DMS153 treated with DMSO at 0.1 percent for 48 hours (cell line): ENCODE measurements at regions not wholly inside any gene's neighbourhood (a gene's known extent, or its start where the extent isn't known, plus 50 kb on each side); places are given as distances from the start of the nearest gene placed in this dataset.
"Not testable (repeated sequence)": the region's sequence is repeated elsewhere in the genome, so short reads cannot be mapped to it uniquely, and the experiment has no call there.

Experiments used
- DNase-seq: peaks from one replicate; lab custom pipeline; 2025; ENCODE audit not compliant: unreplicated experiment; lab: John Stamatoyannopoulos, UW

- DNase-seq = no peak
Measured at GRCh38 chr2:13950761-13951160, 681.8 kb upstream of the LRATD1 start.

DNA sequence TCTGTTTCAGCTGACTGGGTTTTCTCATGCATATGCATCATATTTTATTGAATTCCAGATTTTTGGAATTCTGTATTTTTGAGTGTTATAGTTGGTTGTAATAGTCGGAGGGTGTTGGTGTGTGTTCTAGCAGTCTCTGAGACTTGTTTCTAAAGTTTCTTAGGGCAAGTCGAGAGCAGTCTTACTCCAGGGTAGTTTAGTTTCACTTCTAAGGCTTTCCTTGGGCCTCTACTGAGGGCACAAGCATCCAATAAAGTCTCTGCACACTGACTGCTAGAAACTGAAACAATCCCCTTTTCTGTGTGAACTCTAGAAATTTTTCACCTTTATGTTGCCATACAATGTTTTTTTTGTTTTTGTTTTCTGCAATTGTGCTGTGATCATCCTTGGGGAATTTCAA, 663.7 kb upstream of the LRATD1 start:
- DNase-seq = no peak

GRCh38 chr2:13986119-13986720, 646.3 kb upstream of the LRATD1 start:
- DNase-seq = no peak

DNA sequence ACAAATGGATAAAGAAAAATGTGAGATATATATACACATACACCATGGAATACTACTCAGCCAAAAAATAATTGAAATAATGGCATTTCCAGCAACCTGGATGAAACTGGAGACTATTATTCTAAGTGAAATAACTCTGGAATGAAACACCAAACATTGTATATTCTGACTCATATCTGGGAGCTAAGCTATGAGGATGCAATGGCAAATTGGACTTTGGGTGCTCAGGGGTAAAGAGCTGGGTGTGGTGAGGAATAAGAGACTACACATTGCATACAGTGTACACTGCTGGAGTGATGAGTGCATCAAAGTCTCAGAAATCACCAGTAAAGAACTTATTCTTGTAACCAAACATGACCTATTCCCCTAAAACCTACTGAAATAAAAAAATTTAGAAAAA, 636.0 kb upstream of the LRATD1 start:
- no peak for DNase-seq

GRCh38 chr2:14011190-14011589, 621.3 kb upstream of the LRATD1 start:
- DNase-seq = peak; percentile 71

GRCh38 chr2:14015113-14015630, 617.3 kb upstream of the LRATD1 start:
- no peak for DNase-seq

DNA sequence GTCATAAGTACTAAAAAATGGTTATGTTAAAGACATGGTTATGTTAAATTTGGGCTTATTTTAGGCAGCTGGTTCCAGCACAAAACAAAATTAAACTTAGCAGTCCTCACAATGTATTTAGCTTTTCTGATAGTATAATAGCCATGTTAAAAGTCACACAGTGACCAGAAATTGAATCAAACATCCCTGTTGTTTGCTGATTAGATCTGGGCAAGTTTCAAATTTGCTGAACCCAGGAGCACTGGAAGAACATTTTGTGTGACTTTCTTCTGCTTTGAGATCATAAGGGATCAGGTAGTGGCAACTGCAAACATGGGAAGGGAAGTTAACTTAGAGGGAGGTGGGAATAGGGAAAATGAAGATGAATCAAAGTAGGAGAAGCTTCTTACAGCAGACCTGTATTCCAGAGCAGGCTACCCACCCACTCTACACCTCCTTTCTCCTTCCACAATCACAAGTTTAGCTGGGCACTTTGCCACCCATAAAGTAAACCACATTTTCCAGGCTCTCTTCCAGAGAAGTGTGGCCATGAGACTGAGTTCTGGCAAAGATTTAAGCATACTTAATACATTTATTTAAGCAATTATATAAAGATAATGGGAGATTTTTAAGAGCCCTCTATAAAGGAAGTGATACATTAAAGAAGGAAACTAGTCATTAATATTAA, 616.1 kb upstream of the LRATD1 start:
- DNase-seq = peak; percentile 29

DNA sequence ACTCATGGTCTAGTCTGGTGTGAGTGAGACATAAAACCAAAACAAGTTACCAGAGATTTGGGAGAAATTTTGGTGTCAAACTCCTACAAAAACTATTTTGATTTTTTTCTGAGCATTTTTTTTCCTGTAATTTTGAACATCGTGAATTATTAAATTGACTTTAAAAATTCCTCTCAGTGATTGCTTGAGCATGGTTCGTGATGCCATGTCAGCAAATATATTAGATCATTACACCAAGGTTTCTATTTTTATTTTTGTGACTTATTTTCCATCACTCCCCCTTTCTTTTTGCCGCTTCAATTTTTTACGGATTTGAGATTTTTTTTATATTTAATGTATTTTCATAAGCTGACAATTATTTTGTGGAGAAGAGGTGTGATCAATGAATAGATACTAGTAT, 613.9 kb upstream of the LRATD1 start:
- DNase-seq = no peak

- DNase-seq = no peak
Measured at GRCh38 chr2:14023558-14023957, 609.0 kb upstream of the LRATD1 start.

GRCh38 chr2:14039134-14039533, 593.4 kb upstream of the LRATD1 start:
- DNase-seq = no peak

DNA sequence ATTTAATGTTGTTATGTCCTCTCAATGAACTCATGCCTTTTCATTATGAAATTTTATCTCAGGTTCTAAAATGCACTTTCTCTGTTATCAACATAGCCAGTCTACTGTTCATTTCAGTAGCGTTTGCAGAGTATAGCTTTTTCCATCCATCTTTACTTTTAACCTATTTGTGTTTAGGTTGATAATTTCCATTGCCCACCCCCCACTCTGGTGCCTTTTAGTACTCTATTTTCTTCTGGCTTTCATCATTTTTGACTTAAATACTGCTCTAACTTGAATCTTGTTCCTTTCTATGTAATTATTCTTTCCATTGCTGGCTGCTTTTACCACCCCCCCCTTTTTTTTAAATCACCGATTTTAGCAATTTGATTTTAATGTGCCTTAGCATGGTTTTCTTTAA, 585.0 kb upstream of the LRATD1 start:
- no peak for DNase-seq

DNA sequence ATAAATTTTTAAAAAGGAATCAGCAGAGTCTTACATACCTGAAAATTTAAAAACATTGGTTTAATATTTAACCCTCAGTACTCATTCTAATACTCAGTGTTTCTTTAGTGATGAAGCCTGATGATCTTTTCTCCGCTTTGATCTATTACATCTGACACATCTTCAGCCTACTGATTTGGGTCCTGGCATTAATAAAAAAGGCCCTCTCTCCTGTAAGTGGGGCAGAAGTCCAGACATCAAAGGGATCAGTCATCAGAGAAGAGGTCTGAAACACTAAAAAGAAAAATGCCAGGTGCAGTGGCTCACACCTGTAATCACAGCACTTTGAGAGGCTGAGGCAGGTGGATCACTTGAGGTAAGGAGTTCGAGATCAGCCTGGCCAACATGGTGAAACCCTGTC, 581.1 kb upstream of the LRATD1 start:
- no peak for DNase-seq

DNA sequence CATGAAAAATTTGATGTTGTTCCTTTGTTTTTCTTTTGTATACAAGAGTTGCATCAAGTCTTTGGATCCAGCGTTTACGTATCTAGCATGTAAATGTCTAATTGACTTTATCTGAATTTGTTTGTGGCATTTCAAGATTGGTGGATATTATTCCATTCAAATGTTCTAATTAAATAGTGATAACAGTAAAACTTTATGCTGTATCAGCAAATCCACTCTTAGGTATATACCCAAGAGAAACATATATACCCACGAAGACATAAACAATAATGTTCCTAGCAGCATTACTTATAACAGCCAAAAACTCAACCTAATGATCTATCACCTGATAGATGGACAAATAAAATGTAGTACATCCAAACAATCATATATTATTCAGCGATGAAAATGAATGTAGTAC, 579.4 kb upstream of the LRATD1 start:
- DNase-seq = no peak

DNA sequence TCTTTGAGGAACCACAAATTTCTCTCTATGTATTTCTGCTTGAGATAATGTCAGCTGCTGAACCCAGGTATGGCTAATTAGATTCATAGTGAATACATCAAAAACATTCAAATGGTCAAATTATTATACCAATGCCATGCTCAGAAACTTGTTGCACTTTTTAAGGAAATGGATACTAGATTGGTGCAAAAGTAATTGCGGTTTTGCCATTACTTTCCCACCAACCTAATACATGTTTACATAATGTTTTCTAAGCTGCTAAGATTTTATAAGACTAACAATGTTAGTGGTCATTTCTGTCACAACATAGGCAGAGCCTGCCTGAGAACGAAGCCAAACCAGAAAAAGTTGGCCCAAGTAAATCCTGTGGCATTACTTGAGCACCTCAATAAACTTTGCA, 568.2 kb upstream of the LRATD1 start:
- no peak for DNase-seq

- no peak for DNase-seq
Measured at GRCh38 chr2:14072338-14072737, 560.2 kb upstream of the LRATD1 start.

- DNase-seq = no peak
Measured at GRCh38 chr2:14074691-14075090, 557.8 kb upstream of the LRATD1 start.

DNA sequence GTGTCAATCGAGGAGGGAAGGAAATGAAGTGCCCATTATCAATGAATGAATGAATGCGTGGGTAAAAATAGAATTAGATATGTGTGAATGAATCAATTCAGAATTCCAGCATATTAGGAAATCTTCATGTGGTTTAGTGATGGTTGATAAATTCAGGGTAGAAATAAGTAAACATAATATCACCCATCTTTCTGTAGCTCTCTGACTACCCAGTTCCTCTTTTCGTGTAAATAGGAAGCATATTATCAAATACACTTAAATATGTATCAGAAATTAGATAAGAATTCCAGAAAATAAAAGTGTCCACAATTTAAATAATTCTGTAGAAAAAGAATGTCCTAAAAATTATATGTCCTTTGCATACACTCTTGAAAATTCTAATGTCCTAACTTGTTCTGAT, 552.9 kb upstream of the LRATD1 start:
- DNase-seq = no peak

GRCh38 chr2:14081521-14081920, 551.0 kb upstream of the LRATD1 start:
- no peak for DNase-seq

DNA sequence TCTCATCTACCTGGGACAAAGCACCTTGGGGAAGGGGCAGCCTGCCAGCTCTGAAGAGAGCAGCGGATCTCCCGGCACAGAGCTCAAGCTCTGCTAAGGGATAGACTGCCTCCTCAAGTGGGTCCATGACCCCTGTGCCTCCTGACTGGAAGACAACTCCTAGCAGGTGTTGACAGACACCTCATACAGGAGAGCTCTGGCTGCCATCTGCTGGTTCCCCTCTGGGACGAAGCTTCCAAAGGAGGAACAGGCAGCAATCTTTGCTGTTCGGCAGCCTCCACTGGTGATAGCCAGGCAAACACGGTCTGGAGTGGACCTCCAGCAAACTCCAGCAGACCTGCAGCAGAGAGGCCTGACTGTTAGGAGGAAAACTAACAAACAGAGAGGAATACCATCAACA, 549.9 kb upstream of the LRATD1 start:
- no peak for DNase-seq

GRCh38 chr2:14094592-14094991, 537.9 kb upstream of the LRATD1 start:
- DNase-seq = peak; percentile 45

GRCh38 chr2:14099101-14099500, 533.4 kb upstream of the LRATD1 start:
- DNase-seq = not testable (repeated sequence)

DNA sequence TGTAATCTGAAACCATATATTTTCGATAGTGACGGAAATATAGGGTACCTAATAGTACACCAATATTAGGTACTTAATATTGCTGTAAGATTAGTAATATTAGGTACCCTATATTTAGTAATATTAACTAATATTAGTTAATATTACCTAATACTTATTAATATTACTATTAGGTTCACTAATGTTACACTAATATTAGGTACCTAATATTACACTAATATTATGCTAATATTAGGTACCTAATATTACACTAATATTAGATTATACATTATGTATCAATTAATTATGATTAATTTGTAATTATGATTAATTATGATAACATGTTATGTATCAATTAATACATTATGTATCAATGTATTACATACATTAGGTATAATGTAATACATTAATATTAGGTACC, 518.2 kb upstream of the LRATD1 start:
- no peak for DNase-seq

GRCh38 chr2:14120376-14120775, 512.1 kb upstream of the LRATD1 start:
- DNase-seq = no peak
